GM18861 (cell line): ENCODE measurements at regions not wholly inside any gene's neighbourhood (a gene's known extent, or its start where the extent isn't known, plus 50 kb on each side); places are given as distances from the start of the nearest gene placed in this dataset.

ENCODE experiments used
- ATAC-seq: cut with Tn5 transposase; IDR thresholded peaks from one replicate; pipeline ENCODE4 v1.9.1; 2021; ENCODE audit not compliant: unreplicated experiment

DNA sequence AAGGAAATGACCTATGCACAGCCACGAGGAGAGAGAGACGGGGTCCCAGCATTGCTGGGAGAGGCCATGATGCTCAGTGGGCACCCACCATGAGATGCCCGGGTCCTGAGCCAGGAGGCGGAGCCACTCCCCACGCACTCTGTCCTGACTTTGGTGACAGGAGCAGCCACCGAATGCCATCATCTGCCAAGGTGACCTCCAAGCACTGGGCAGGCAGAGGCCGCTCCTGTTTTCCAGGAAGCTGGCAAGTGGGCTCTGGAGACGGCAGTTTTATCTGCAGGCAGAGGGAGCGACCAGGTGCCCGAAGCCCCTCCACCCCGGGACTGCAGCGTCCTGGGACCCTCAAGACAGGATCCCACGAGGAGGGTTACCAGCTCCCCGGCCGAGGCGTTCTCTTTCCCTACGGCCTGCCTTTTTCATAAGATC lies 453.9 kb downstream of the BRD1 start:
- ATAC-seq: no peak

DNA sequence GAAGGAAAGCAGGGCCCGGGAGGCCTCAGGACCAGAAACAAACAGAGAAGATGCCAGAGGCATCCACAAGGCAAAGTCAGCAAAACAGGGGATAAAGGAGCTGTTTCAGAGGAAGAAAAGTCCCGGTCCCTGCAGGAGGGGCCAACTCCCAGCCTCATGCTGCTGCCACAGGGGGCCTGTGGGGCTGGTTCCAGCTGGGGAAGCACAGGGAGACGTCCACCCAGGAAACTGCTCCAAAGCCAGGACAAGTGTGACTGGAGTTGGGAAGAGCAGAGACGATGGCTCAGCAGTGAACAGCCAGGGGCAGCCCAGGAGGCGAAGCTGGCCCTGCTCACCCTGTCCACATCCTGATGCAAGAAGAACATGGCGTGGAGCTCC lies 454.4 kb downstream of the BRD1 start:
- ATAC-seq: no peak

DNA sequence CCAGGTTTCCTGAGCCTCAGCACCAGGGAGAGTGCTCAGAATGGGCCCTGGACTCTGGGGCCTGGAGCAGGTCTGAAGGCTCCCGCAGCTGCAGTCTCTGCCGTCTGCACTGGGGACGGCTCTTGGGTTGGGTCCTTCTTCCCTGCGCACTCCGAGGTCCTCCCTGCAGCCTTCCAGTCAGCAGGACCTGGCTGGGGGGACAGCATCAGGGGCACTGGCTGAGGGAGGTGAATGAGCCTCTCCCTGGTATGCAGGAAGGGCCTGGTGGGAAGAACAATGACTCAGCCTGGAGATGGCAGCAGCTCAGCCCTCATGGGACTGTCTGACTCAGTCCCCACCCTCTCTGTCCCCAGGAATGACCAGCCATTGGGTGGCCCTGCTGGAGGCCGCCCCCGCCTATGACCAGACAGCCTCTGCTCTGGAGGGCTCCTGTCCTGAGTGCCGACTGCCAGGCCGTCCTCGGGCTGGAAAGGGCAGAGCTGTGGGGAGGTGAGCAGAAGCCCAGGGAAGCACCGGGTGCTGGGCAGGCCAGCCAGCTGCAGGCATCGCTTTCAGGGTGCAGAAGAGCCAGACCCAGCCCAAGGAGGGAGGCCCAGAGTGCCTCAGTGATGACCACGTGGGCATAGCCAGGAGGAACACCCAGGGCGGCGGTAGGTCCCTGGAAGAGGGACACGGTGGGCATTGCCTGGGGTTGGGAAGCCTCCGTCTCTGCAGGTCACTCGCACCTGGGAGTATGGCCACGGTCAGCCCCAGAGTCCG lies 455.0 kb downstream of the BRD1 start:
- no peak for ATAC-seq

DNA sequence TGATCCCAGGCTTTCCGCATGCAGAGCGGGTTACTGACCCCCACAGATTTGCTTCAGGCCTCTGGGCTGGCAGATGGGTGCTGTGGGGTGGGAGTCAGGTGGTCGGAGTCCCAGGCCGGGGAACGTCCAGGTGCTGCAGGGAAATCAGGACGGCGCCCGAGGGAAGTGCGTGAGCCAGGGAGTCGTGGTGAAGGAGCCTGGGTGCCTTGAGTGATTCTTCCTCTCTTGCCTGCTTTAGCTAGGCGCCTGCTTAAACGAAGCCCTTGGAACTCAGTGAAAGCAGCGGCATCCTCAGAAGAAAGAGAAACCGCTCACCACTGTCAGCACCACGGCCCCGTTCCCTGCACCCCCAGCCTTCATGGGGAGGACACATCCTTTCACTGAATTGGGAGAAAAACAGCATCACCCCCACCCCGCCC lies 455.6 kb downstream of the BRD1 start:
- no peak for ATAC-seq

DNA sequence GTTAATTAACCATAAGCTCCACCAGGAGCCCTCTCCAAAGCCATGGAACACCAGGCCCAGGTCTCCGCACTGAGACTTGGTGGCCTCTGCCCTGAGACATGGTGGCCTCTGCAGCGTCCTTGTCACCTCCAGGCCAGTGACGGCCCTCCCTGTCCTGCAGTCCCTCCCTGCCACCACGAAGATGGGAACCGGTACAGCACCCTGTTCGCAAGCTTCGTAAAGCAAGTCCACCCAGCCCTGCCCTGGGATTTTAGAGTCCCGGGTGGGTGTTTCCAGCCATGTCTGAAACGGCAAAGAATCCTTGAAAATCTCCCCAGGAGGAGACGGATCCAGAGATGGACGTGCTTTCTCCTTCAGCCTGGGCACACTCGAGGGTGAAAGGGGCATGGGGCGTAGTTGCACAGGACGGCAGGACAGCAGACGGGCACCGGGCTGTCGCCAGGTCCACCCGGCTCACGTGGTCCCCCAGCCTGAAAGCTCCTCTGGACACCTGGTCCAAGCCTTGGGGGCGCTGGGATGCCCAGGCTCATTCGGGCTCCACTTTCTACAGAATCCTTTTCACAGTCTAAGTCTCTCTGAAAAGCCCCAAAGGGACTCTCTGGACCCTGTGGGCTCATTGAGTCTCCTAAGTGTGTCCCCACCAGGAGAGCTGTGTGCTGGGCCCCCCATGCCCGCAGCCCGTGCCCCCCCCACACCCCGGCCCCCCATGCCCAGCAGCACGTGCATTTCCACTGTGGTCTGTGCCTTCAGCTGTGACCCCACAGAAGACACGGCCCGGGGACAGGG lies 456.2 kb downstream of the BRD1 start:
- ATAC-seq: no peak

DNA sequence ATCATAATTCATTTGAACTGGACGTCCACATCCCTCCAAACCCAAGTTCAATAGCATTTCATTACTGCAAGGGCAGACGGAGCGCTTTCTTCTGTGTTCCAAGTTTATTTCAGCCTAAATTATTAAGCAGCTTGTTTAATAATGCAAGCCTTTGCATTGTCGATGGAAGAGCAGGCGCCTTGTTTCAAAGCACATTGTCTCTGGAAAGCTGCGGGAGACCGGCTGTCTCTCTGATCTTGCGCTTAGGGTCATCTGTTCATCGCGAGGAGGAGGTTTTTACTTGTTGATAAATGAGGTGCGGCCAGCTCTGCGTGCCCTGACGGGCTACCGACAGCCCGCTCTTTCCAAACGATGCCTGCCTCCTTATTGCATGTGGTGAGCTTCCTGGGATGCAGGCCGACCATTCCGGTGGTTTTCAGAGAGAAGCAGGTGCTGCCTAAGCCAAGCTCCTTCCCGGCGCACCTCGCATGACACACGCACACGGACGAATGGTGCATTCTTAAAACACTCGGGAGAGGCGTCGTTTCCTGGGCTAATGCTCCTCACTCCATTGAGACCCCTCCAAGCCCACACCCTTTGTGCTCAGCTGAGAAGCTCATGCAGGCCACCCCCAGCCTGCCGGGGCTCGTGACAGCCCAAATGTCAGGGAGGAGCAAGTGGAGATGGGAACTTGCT lies 456.9 kb downstream of the BRD1 start:
- ATAC-seq: no peak

DNA sequence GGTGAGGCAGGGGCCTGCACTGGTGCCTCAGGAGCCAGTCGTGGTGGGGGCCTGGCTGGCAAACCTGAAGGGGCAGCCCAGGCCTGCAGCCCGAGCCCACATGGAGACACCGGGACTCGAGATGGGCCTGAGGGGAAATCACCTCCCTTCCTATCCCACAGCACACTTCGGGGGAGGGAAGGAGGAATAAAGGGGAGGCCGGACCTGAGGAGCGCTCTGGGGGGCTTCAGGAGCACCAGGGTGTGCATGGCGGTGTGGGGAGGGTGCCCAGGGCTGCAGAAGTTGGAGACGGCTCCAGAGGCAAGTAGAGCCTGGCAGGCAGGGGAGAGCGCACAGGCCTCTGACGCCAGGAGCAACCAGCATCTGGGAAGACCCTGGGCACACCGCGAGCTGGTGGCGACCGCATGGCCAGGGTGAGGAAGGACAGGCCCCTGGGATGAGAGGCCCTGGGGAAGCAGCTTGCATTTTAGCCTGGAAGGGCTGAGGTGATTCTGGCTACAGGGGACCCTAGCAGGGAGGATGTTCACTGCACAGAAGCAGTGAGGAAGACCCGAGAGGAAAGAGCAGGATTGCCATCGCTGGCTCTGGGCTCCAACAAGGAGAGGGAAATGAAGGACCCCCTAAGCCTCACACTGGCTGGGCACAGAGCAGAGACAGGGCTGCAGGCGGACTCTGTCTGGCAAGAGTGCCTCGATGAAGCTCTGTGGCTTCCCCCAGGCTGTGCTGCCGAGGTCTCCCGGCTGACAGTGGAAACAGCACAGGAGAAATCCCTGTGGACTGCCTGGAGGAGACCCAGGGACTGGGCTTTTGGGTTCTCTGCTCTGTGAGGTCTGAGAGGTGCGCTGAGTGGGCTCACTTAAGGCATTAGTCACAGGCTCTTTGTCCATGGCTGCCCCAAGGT lies 457.7 kb downstream of the BRD1 start:
- ATAC-seq: no peak

DNA sequence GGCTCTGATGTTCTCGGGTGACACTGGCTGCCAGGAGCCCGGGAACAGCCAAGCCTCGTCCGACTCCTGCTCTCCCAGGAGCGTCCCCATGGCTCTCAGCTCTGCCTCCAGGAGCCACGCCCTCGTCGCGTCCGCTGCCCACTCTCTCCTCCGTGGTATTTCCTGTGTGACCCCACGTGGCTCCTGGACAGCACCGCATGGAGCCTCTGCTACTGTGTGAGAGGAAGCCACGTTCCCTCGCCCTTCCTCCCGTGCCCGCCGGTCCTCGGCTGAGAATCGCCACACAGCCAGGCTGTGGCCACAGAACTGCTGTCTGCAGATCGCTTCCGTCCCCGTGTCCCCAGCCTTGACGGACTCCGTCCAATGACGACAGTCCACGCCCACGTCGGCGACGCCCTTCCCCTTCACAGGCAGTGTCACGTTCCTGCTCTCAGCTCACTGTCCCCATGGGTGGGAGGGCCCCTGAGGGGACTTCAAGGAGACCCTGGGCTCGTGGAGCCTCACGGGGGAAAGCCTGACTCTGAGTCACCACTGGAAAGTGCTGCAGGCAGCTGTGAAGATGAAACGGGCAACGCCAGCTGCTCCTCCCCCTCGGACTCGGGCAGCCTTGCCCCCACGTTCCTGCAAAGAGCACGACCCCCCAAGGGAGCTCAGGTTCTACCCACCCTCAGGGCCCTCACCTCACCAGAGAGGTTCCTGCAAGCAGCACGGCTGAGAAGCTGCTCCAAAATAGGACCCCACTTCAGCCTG lies 458.5 kb downstream of the BRD1 start:
- ATAC-seq: no peak

DNA sequence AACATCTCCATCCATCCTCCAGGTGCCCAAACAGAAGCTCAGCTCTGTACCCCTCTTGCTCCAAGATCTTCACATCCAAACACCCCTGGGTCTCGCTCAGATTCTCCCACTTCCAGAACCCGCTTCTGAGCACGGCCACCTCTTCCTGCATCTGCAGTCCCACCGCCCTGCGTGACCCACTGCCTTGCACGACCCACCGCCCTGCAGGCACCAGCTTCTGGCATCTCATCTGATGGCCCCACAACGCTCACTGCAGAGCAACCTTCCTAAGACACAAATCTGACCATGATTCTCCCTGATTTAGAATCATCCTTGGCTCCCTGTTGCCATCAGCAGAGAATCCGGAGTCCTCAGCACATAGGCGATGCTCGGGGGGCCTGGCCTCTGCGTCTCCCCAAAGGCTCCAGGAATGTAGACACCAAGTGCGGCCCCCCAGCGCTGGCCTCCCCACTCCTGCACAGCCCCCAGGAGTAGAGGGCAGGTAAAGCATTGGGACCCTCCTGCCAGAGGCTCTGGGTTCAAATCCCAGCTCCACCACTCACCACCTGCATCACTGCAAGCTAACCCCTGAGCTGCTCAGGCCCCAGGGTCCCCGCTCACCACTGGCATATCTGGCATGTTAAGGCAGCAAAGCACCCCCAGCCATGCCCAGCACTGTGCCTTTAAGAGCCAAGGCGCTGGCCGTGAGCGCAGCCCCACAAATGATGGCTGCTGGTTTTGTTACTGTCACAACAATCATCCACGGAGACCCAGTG lies 459.3 kb downstream of the BRD1 start:
- no peak for ATAC-seq

DNA sequence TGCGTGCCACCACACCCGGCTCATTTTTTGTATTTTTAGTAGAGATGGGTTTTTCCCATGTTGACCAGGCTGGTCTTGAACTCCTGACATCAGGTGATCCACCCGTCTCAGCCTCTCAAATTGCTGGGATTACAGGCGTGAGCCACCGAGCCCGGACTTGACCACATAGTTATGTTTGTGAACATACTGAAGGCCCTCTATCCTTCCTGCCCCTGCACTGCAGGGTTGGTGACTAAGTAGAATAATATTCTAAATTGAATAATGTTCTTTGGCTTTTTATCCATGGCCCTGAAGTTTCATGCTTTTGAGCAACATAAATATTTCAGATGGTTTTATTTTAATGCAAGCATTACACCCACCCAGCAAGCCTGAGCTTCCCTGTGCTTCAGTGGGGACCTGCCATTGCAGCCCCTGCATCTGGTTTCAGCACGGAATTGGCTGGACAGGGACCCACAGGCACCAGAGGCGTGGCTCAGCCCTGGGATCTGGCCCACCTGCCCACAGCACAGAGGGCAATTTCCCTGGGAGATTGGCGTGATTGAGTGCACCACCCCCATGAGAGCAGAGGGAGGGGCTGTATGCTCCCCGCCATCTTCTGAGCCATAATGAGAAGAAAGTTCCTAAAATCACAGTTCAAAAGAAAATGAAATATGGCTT lies 460.5 kb downstream of the BRD1 start:
- ATAC-seq: no peak

DNA sequence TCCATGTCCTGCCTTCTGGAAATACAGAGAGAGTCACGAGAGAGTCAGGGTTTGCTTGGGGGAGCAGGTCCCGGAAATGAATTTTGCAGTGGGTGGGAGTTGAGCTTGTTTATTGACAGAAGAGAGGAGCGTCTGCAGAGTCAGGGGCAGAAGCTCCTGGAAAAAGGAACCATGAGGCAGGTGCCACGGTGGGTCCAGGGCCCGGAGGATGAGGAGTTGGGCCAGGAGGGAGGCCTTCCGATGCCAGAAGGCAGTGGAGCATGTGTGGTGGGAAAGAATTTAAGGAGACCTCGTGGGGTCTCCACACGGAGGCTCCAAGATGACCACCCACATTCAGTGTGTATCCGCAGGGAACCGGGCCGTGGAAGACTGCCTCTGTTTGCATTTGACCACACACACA lies 461.2 kb downstream of the BRD1 start:
- no peak for ATAC-seq

DNA sequence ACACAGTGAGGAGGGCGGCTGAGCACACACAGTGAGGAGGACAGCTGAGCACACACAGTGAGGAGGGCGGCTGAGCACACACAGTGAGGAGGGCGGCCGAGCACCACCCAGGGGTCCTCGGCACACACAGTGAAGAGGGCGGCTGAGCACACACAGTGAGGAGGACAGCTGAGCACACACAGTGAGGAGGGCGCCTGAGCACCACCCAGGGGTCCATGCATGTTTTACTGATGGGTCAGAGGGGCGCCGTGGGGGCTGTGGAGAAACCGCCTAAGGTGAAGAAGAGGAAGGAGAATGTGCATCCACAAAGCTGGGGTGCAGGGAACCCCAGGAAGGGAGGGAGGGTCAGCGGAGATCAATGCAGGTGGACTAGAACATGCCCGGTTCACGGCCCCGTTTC lies 461.8 kb downstream of the BRD1 start:
- ATAC-seq: no peak

DNA sequence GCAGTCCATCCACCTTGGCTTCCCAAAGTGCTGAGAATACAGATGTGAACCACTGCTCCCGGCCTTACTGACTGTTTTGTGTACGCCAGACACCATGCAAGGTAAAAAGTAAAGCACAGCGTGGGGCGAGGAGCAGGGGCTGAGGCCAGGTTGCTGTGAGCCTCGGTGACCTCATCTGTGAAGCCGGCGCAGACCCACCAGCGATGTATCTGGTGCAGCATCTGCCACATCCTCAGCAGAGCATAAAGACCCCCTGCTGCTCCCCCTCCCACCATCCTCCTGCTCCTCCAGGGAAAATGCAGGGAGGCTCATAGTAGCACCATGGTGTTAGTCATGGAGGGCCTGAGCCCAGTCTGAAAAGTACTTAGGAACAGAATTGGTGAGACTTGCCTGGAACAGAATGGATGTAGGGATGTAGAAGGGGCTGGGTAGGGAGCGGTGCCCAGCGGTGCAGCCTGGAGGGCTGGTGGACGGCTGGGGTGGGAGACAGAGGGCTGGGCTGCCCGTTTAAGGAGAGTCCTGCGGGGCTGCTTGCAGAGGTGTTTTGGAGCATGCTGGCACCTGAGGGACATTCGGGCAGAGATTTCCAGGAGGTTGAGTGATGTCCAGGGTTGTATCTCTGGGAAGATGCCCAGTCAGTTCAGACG lies 462.4 kb downstream of the BRD1 start:
- no peak for ATAC-seq

DNA sequence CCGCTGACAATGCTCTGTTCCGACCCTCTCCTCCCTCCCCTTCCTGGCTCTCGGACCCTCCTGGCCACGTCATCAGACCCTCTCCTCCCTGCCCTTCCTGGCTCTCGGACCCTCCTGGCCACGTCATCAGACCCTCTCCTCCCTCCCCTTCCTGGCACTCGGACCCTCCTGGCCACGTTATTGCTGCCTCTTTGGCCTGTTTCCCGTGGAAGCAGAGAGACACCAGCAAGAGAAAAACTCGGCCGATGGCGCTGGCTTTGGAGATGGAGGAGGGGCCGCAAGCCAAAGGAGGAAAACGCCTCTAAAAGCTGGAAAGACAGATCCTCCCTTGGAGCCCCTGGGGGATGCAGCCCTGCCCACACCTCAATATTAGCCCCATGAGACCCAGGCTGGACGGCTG lies 463.3 kb downstream of the BRD1 start:
- ATAC-seq: no peak

DNA sequence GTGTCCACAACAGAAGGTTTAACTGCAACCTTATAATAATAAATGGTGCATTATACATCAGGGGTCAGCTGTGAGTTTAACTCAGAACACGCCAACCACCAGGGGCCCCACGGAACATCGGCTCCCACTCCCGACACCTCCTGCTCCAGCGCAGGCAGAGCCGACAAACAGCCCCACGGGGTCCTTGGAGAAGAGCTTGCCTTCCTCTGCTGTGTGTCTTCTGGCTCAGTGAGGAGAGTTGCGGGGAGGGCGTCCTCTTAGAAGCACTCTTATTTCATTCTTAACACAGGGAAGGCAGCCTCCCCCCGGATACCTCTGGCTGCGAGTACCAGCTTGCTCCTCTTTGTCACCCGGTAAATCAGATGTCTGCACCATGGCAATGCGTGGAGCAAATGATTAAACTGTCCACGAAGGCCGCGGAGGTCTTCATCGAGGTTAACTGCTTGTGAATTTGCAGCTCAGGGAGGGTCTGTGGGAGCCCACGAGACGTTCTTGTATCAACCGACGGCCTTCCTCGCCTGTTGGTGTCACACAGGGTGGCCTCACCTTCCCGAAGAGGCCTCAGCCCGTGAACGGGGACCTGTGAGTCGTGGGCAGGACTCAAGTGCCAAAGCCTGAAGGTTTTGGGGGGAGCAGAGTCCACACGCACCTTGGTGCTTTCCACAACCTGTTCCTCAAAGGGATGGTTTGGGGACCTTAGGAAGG lies 464.0 kb downstream of the BRD1 start:
- no peak for ATAC-seq

DNA sequence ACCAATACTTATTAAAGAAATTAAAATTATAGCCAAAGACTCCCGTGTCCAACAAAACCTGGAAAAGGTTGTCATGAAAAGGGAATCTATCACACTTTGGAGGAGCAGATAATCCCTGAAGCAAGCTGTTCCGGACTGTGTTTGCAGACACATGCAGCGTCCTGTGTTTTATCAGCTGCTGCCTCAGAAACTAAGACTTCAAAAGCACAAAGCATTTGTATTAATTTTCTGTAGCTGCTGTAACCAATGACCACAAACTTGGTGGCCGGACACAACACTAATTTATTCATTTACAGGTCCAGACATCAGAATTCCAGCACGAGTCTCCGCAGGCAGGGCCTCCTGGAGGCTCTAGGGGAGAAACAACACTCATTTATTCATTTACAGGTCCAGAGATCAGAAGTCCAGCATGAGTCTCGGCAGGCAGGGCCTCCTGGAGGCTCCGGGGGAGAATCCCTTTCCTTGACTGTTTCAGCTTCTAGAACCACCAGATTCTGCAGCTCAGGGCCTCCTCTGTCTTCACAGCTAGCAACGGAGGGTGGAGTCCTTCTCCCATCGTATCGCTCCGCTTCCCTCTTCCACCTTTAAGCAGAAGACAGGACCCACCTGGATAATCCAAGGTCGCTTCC lies 465.3 kb downstream of the BRD1 start:
- no peak for ATAC-seq

DNA sequence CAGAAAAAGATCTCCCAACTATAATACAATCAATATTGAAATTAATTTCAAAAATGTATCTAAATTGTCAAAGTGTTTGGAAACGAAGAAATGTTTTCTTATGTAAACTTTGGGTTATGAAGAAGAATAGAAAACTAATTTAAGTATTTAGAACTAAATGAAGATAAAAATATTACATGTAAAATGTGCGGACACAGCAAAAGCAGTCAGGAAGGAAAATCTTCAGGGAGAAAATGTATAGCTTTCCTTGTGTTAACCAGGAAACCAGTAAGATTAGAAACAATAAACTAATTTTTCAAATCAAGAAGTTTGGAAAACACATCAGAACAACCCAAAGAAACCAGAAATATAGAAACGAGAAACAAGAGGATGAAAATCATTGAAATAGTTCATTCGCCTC lies 466.5 kb downstream of the BRD1 start:
- no peak for ATAC-seq
